ENCODE measurements at regions not wholly inside any gene's neighbourhood (a gene's known extent, or its start where the extent isn't known, plus 50 kb on each side); places are given as distances from the start of the nearest gene placed in this dataset.

- no peak overlapping the region for H3K4me3 ChIP-seq (ENCODE audit: low read length)
- DNase-seq (ENCODE audit: low read depth, low spot score) = no peak
- no peak overlapping the region for H3K27ac ChIP-seq (ENCODE audit: low read length)
- H3K9me3 ChIP-seq (ENCODE audit: control insufficient read depth, insufficient read depth, low read length) = no peaks in the 10 kb centered on the region
- WGBS (ENCODE audit: insufficient coverage, insufficient read length) = no CpG with 5 or more reads among the region's 1 CpG
- H3K36me3 ChIP-seq (ENCODE audit: control insufficient read depth, insufficient read depth, low read length) = no peaks in the 10 kb centered on the region
- H3K27me3 ChIP-seq (ENCODE audit: control insufficient read depth, insufficient read depth, low read length) = no peaks in the 10 kb centered on the region
- no peaks in the 10 kb centered on the region for H3K4me1 ChIP-seq (ENCODE audit: control insufficient read depth, insufficient read depth, low read length)
Measured at GRCh38 chr2:116645155-116645554, 1169.3 kb upstream of the DDX18 start.

GRCh38 chr2:116668691-116669090, 1145.8 kb upstream of the DDX18 start:
- WGBS (ENCODE audit: insufficient coverage, insufficient read length) = no CpG with 5 or more reads among the region's 1 CpG
- Histone ChIP-seq H3K27me3 (ENCODE audit: control insufficient read depth, insufficient read depth, low read length) (no peaks in the 10 kb centered on the region), H3K4me1 (ENCODE audit: control insufficient read depth, insufficient read depth, low read length) (no peaks in the 10 kb centered on the region), H3K36me3 (ENCODE audit: control insufficient read depth, insufficient read depth, low read length) (no peaks in the 10 kb centered on the region), H3K9me3 (ENCODE audit: control insufficient read depth, insufficient read depth, low read length) (no peaks in the 10 kb centered on the region), H3K27ac (ENCODE audit: low read length) (no peak overlapping the region), H3K4me3 (ENCODE audit: low read length) (no peak overlapping the region)
- no peak for DNase-seq (ENCODE audit: low read depth, low spot score)

DNA sequence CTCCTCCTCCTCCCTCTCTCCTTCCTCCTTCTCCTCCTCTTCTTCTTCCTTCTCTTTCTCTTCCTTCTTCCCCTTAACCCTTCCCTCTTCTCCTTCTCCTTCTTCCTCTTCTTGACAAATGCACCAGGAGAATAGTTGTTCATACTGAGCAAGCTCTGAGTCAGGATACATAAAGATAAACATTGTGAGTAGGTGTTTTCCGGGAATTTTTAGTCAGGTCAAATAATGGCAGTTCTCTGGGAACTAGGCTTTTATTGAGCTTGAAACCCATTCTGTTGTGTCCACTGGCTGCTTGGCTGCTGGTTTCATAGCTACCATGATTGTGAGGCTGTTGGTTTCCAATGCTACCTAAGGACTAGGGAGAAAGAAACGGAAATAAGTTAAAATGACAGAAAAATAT, 1144.7 kb upstream of the DDX18 start:
- WGBS (ENCODE audit: insufficient coverage, insufficient read length) = no CpG with 5 or more reads among the region's 2 CpGs
- H3K27ac ChIP-seq (ENCODE audit: low read length) = no peak overlapping the region
- H3K27me3 ChIP-seq (ENCODE audit: control insufficient read depth, insufficient read depth, low read length) = no peaks in the 10 kb centered on the region
- no peaks in the 10 kb centered on the region for H3K4me1 ChIP-seq (ENCODE audit: control insufficient read depth, insufficient read depth, low read length)
- H3K36me3 ChIP-seq (ENCODE audit: control insufficient read depth, insufficient read depth, low read length) = no peaks in the 10 kb centered on the region
- no peaks in the 10 kb centered on the region for H3K9me3 ChIP-seq (ENCODE audit: control insufficient read depth, insufficient read depth, low read length)
- no peak overlapping the region for H3K4me3 ChIP-seq (ENCODE audit: low read length)
- DNase-seq (ENCODE audit: low read depth, low spot score) = no peak

DNA sequence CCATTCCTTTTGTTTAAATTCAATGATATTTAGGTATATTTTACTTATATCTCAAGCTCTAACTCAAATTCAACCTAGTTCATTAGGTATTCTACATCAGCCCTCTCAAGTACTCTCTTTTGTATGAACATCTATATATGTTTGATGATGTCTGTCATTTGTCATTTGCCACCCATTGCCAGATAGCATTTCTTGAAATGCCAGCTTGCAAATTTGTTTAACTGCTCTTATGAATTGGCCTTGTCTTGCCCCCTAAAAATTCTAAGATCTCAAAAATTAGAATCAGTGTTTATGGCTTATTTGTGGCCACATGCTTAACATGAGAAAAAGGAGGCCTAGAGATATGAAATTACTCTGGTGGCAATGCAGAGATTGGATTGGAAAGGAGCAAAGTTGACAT, 1140.3 kb upstream of the DDX18 start:
- no peak for DNase-seq (ENCODE audit: low read depth, low spot score)
- Histone ChIP-seq H3K36me3 (ENCODE audit: control insufficient read depth, insufficient read depth, low read length) (no peaks in the 10 kb centered on the region), H3K27me3 (ENCODE audit: control insufficient read depth, insufficient read depth, low read length) (no peaks in the 10 kb centered on the region), H3K27ac (ENCODE audit: low read length) (no peak overlapping the region), H3K4me1 (ENCODE audit: control insufficient read depth, insufficient read depth, low read length) (no peaks in the 10 kb centered on the region), H3K9me3 (ENCODE audit: control insufficient read depth, insufficient read depth, low read length) (no peaks in the 10 kb centered on the region), H3K4me3 (ENCODE audit: low read length) (no peak overlapping the region)

DNA sequence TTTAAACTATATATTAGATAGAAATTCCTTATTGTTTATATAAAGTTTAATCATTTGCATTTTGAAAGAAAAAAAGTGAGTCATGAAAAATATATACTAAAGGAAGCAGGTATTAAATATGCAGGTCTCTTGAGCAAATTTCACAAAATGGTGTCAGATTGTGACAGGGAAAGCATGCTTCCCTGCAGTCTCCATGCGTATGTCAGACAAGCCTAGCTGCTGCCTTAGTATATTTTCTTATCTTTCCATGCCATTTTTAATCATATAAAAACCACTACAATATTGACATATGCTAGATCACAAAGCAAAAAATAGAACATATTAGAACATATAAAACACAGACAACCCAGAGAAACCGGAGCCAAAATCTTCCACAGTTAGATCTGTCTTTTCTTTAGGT, 1137.7 kb upstream of the DDX18 start:
- WGBS (ENCODE audit: insufficient coverage, insufficient read length) = no CpG with 5 or more reads among the region's 2 CpGs
- DNase-seq (ENCODE audit: low read depth, low spot score) = no peak
- H3K27ac ChIP-seq (ENCODE audit: low read length) = no peak overlapping the region
- no peak overlapping the region for H3K4me3 ChIP-seq (ENCODE audit: low read length)
- H3K27me3 ChIP-seq (ENCODE audit: control insufficient read depth, insufficient read depth, low read length) = no peaks in the 10 kb centered on the region
- H3K4me1 ChIP-seq (ENCODE audit: control insufficient read depth, insufficient read depth, low read length) = no peaks in the 10 kb centered on the region
- no peaks in the 10 kb centered on the region for H3K9me3 ChIP-seq (ENCODE audit: control insufficient read depth, insufficient read depth, low read length)
- H3K36me3 ChIP-seq (ENCODE audit: control insufficient read depth, insufficient read depth, low read length) = no peaks in the 10 kb centered on the region

DNA sequence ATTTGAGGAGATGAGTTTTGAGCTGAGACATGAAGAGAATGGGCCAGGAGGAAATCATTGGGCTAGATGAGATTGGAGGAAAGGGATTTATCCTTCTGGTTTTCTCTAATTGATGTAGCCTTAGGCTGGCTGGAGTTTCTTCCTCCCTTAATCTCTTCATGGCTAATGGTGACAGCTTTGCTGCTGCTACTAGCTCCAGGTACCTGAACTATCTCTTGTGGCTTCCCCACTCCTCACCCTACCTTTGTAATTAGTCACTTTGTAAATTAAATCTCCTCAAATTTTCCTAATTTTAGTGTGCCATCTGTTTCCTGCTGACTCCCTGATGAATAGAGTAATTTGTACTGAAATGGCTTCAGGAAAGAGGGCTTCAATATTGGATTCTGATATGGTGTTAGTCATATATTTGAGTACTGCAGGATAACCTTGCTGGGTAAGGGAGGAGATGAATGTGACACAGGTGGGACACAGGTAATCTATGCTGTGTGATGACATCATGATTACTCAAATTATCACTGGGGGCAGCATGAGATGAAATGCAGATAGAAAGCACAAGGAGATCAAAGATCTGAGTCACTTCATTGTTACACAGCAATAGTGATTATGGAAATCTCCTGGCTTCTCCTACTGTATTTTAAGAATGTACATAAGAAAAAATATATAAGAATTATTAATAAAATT, 1134.1 kb upstream of the DDX18 start:
- no peak for DNase-seq (ENCODE audit: low read depth, low spot score)
- Histone ChIP-seq H3K4me3 (ENCODE audit: low read length) (no peak overlapping the region), H3K36me3 (ENCODE audit: control insufficient read depth, insufficient read depth, low read length) (no peaks in the 10 kb centered on the region), H3K27ac (ENCODE audit: low read length) (no peak overlapping the region), H3K9me3 (ENCODE audit: control insufficient read depth, insufficient read depth, low read length) (no peaks in the 10 kb centered on the region), H3K4me1 (ENCODE audit: control insufficient read depth, insufficient read depth, low read length) (no peaks in the 10 kb centered on the region), H3K27me3 (ENCODE audit: control insufficient read depth, insufficient read depth, low read length) (no peaks in the 10 kb centered on the region)

DNA sequence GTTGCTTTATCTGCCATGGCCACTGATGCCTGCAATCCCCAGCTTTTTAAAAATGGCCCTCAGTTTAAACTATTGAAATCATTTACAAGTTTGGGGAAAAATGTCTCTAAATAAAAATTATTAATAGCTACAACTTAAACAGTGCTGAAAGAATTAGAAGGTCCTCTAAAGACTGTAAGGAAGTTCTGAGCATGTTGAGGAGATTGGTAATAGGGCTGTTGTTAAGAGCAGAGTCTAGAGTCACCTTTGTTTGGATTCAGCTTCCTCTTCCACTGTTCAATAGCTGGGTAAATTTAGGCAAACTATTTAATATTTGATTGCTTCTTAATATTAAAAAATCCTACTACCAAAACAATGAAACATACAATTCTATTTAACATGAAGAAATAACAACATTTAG, 1127.1 kb upstream of the DDX18 start:
- Histone ChIP-seq H3K4me1 (ENCODE audit: control insufficient read depth, insufficient read depth, low read length) (no peaks in the 10 kb centered on the region), H3K36me3 (ENCODE audit: control insufficient read depth, insufficient read depth, low read length) (no peaks in the 10 kb centered on the region), H3K9me3 (ENCODE audit: control insufficient read depth, insufficient read depth, low read length) (no peaks in the 10 kb centered on the region), H3K27me3 (ENCODE audit: control insufficient read depth, insufficient read depth, low read length) (no peaks in the 10 kb centered on the region), H3K4me3 (ENCODE audit: low read length) (no peak overlapping the region), H3K27ac (ENCODE audit: low read length) (no peak overlapping the region)
- no peak for DNase-seq (ENCODE audit: low read depth, low spot score)

GRCh38 chr2:116692988-116693387, 1121.5 kb upstream of the DDX18 start:
- no peak for DNase-seq (ENCODE audit: low read depth, low spot score)
- no peak overlapping the region for H3K27ac ChIP-seq (ENCODE audit: low read length)
- H3K36me3 ChIP-seq (ENCODE audit: control insufficient read depth, insufficient read depth, low read length) = no peaks in the 10 kb centered on the region
- H3K9me3 ChIP-seq (ENCODE audit: control insufficient read depth, insufficient read depth, low read length) = no peaks in the 10 kb centered on the region
- H3K27me3 ChIP-seq (ENCODE audit: control insufficient read depth, insufficient read depth, low read length) = no peaks in the 10 kb centered on the region
- no CpG with 5 or more reads among the region's 2 CpGs for WGBS (ENCODE audit: insufficient coverage, insufficient read length)
- no peak overlapping the region for H3K4me3 ChIP-seq (ENCODE audit: low read length)
- no peaks in the 10 kb centered on the region for H3K4me1 ChIP-seq (ENCODE audit: control insufficient read depth, insufficient read depth, low read length)

DNA sequence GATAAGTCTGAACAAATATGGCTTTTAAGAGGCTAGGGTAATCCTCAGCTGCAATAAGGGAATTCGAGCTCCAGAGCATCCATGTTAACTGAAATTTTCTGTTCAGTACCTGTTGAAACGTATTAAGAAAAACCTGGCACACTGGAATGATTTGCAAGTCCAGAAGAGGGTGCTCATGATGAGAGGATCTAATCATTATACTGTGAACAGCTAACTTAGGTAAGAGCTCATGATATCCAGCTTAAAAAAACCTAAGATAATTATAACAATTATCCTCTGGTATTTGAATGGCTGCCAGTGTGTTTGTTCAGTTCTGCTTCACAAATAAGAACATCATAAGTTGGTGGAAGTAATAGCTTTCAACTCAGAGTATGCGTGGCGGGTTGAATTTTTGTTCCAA, 1118.3 kb upstream of the DDX18 start:
- Histone ChIP-seq H3K9me3 (ENCODE audit: control insufficient read depth, insufficient read depth, low read length) (no peaks in the 10 kb centered on the region), H3K36me3 (ENCODE audit: control insufficient read depth, insufficient read depth, low read length) (no peaks in the 10 kb centered on the region), H3K27me3 (ENCODE audit: control insufficient read depth, insufficient read depth, low read length) (no peaks in the 10 kb centered on the region), H3K4me1 (ENCODE audit: control insufficient read depth, insufficient read depth, low read length) (no peaks in the 10 kb centered on the region), H3K27ac (ENCODE audit: low read length) (no peak overlapping the region), H3K4me3 (ENCODE audit: low read length) (no peak overlapping the region)
- WGBS (ENCODE audit: insufficient coverage, insufficient read length) = no CpG with 5 or more reads among the region's 4 CpGs
- no peak for DNase-seq (ENCODE audit: low read depth, low spot score)

GRCh38 chr2:116696903-116697302, 1117.6 kb upstream of the DDX18 start:
- DNase-seq (ENCODE audit: low read depth, low spot score) = no peak
- Histone ChIP-seq H3K4me1 (ENCODE audit: control insufficient read depth, insufficient read depth, low read length) (no peaks in the 10 kb centered on the region), H3K4me3 (ENCODE audit: low read length) (no peak overlapping the region), H3K36me3 (ENCODE audit: control insufficient read depth, insufficient read depth, low read length) (no peaks in the 10 kb centered on the region), H3K27ac (ENCODE audit: low read length) (no peak overlapping the region), H3K9me3 (ENCODE audit: control insufficient read depth, insufficient read depth, low read length) (no peaks in the 10 kb centered on the region), H3K27me3 (ENCODE audit: control insufficient read depth, insufficient read depth, low read length) (no peaks in the 10 kb centered on the region)

DNA sequence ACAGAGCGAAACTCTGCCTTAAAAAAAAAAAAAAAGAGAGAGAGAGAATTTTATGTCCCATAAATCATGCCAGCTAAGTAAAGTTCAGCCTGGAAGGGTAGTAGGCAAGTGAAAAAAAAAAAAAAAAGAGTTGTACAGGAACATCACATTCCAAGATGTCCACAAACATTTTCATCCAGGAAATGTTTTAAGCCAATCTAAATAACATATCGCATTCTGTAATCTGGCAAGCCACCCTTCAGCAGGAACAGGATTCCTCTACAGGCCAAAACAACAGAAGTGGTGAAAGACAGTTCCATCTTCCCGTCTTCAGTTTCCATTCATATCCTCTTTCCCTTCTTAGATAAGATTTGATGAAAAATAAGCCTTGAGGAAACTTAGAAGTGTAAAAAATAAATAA, 1108.1 kb upstream of the DDX18 start:
- Histone ChIP-seq H3K9me3 (ENCODE audit: control insufficient read depth, insufficient read depth, low read length) (no peaks in the 10 kb centered on the region), H3K36me3 (ENCODE audit: control insufficient read depth, insufficient read depth, low read length) (no peaks in the 10 kb centered on the region), H3K4me3 (ENCODE audit: low read length) (no peak overlapping the region), H3K27ac (ENCODE audit: low read length) (no peak overlapping the region), H3K4me1 (ENCODE audit: control insufficient read depth, insufficient read depth, low read length) (no peaks in the 10 kb centered on the region), H3K27me3 (ENCODE audit: control insufficient read depth, insufficient read depth, low read length) (no peaks in the 10 kb centered on the region)
- WGBS (ENCODE audit: insufficient coverage, insufficient read length) = no CpG with 5 or more reads among the region's 3 CpGs
- DNase-seq (ENCODE audit: low read depth, low spot score) = no peak
